ACC112 (cell line): ENCODE measurements at regions not wholly inside any gene's neighbourhood (a gene's known extent, or its start where the extent isn't known, plus 50 kb on each side); places are given as distances from the start of the nearest gene placed in this dataset.
A peak's percentile ranks its signal among the peaks of the same experiment; 100 is the strongest.

ENCODE experiments used
- H2AFZ ChIP-seq: fragments of 200-600 bp; sonication (generic); one replicate; pipeline ENCODE4 v1.6.0; 2017; ENCODE audit warnings: antibody characterized with exemption, low read length; ENCODE audit not compliant: unreplicated experiment
- H3K27ac ChIP-seq: fragments of 200-600 bp; sonication (generic); 2 replicates; pipeline ENCODE4 v1.5.1; 2014; ENCODE audit warnings: low read depth, mild to moderate bottlenecking, antibody characterized with exemption, low read length, moderate library complexity
- H3K27me3 ChIP-seq: fragments of 200-600 bp; sonication (generic); 2 replicates; pipeline ENCODE4 v1.6.1; 2014; ENCODE audit warnings: mild to moderate bottlenecking, antibody characterized with exemption, low read length, moderate library complexity, mixed read lengths; ENCODE audit not compliant: insufficient read depth
- H3K36me3 ChIP-seq: fragments of 200-600 bp; sonication (generic); 2 replicates; pipeline ENCODE4 v1.6.1; 2016; ENCODE audit warnings: mild to moderate bottlenecking, antibody characterized with exemption, low read length, moderate library complexity, mixed read lengths; ENCODE audit not compliant: insufficient read depth
- H3K4me1 ChIP-seq: fragments of 200-600 bp; sonication (generic); one replicate; pipeline ENCODE4 v1.6.1; 2016; ENCODE audit warnings: low read length, mixed read lengths; ENCODE audit not compliant: insufficient read depth, unreplicated experiment, control insufficient read depth
- H3K4me3 ChIP-seq: fragments of 200-600 bp; sonication (generic); 2 replicates; pipeline ENCODE4 v1.5.1; 2014; ENCODE audit warnings: mild to moderate bottlenecking, low read depth, low read length
- H3K79me2 ChIP-seq: fragments of 200-600 bp; sonication (generic); one replicate; pipeline ENCODE4 v1.6.0; 2016; ENCODE audit warnings: low read length; ENCODE audit not compliant: control insufficient read depth, unreplicated experiment, insufficient read depth

DNA sequence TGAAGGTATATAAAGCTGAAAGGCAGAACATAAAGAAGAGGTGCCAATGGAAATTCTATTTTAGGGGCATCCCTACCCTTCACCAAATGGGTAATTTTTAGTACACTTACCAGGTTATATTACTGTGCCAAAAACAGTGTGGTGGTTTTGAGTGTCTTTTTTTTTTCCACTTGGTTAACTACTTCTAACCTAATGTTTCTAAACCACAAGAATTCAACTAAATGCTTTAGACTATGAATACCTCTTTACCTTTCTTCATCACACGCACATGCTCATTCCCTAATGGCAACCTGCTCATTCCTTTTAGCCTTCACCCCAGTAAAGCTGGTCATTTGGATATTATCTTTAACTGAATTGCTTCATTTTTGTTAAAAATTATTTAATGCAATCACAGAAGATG, 215.6 kb downstream of the PIK3R1 start:
- Histone ChIP-seq H3K27me3 (no peaks in the 10 kb centered on the region), H3K27ac (no peak overlapping the region), H3K79me2 (no peaks in the 10 kb centered on the region), H2AFZ (no peak overlapping the region), H3K4me1 (peaks cover 23% of the 10 kb centered on the region), H3K36me3 (no peaks in the 10 kb centered on the region), H3K4me3 (no peak overlapping the region)

DNA sequence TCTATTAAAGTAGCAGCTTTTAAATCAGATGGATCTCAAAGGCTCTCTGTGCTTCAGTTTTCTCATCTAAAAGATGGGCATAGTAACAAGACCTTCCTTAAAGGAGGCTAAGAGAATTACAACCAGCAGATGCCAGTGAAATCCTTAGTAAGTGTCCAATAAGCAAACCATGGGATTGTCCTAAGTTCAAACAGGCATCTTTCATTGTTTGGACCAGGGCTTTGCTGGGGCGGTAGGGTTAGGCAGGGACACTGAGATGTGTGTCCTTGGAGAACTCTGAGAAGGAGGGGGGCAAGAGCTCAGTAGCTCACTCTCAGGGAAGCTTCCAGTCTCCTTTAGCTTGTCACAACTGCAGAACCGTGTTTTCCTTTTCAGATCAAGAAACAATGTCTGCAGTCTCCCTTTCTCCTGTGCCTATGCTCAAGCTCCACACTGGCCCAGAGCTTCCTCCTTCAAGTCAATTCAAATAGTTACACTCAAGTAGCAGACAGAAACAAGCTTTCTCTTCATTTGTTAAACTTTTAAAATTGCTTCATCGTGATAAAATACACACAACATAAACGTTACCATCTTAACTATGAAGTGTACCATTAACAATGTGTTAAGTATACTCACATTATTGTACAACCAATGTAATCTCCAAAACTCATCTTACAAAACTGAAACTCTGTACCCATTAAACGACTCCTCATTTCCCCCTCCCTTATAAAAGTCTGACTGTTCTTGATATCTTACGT, 216.2 kb downstream of the PIK3R1 start:
- H3K79me2 ChIP-seq, result no peaks in the 10 kb centered on the region
- no peaks in the 10 kb centered on the region for H3K27me3 ChIP-seq
- H3K4me3 ChIP-seq, result no peak overlapping the region
- H3K27ac ChIP-seq, result no peak overlapping the region
- H3K36me3 ChIP-seq, result no peaks in the 10 kb centered on the region
- H2AFZ ChIP-seq, result no peak overlapping the region
- peaks cover 23% of the 10 kb centered on the region for H3K4me1 ChIP-seq

DNA sequence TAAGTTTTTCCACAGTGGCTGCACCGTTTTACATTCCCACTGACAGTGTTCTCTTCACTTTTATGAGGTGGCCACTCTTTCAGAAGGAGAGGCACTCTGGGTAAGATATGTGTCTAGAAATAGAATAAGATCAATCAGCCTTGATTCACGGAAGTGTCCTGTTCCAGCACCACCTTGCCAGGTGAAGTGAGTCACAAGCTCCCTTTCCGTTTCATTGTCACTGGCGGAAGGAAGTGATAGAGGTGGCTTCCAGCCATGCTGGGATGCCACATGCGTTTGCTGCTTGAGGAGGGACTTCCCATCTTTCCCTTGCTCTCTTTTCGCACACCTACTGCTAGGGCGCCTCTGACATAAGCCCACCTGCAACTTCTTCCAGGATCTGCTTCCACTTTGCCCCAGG, 217.1 kb downstream of the PIK3R1 start:
- H3K4me1 ChIP-seq, result peaks cover 23% of the 10 kb centered on the region
- no peak overlapping the region for H3K27ac ChIP-seq

DNA sequence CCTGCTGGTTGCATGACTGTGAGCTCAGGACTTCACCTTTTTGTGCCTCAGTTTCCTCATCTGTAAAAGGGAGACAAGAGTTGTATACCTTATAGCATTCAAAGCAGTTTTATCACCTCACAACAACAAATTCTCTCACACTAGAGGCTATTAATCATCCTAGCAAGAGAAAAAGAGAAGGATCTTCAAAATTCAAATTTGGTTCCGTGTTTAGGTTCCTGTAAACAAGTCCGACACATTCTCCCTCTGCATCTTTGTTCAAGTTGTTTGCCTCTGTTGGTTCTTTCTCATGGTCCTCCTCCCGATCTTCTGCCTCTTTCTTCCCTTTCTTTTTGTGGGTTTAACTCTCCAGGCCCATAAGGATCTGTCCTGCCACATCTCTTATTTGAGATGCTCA, 218.0 kb downstream of the PIK3R1 start:
- H3K4me3 ChIP-seq, result no peak overlapping the region
- no peaks in the 10 kb centered on the region for H3K79me2 ChIP-seq
- no peaks in the 10 kb centered on the region for H3K27me3 ChIP-seq
- H2AFZ ChIP-seq, result peak overlapping the region; percentile 23
- no peaks in the 10 kb centered on the region for H3K36me3 ChIP-seq
- H3K27ac ChIP-seq, result peak overlapping the region; percentile 86
- peaks cover 23% of the 10 kb centered on the region for H3K4me1 ChIP-seq

More for the DNA sequence above, 217.1 kb downstream of the PIK3R1 start:
- Histone ChIP-seq H3K27me3 (no peaks in the 10 kb centered on the region), H3K79me2 (no peaks in the 10 kb centered on the region), H3K36me3 (no peaks in the 10 kb centered on the region), H3K4me3 (no peak overlapping the region), H2AFZ (no peak overlapping the region)

DNA sequence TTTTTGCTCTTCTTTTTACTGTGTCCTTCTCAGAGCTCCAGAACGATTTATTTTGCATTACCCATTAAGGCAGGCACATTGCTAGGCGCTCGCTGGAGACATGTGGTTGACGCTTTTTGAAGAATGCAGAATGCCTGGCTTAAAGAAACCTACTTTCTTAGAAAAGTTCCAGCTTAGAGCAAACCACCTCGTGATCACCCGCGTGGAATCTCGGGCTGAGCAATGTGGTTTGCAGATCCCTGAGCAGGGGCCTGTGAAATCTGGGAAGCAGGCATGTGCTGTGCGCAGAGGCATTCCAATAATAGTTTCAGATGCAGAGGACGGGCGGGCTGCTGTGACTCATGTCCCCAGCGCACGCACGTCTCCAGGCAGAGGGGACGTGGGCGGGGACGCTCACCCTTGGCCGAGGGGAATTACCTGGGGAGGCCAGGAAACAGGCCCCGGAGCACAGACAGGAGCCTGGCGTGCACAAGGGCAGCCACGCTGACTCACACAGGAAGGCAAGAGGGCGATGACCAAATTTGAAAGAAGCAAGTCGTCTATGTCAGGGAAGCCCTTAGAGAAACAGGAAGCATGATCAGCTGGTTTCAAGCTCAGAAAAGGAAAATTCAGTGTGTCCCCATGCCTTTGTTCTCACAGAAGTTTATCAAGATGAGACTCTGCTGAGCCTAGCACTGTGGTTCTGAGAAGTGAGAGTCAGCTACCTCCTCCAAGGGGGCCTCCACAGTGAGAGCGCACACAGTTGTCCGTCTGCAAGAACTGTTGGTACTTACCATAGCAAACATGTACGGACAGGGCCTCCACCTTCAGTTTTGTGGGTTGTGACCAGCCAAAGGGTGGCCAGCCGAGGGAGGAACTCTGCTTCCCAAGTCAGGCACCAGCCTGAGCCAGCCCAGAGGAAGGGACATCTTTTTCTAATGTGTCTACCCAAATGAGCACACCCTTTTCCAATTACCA, 218.6 kb downstream of the PIK3R1 start:
- Histone ChIP-seq H3K36me3 (no peaks in the 10 kb centered on the region), H3K4me1 (peaks cover 23% of the 10 kb centered on the region), H3K27ac (peak overlapping the region; percentile 86), H2AFZ (peak overlapping the region; percentile 83), H3K27me3 (no peaks in the 10 kb centered on the region), H3K79me2 (no peaks in the 10 kb centered on the region), H3K4me3 (0 out of 2 replicates have a peak overlapping the region, but pooled peaks have one; percentile 18)

DNA sequence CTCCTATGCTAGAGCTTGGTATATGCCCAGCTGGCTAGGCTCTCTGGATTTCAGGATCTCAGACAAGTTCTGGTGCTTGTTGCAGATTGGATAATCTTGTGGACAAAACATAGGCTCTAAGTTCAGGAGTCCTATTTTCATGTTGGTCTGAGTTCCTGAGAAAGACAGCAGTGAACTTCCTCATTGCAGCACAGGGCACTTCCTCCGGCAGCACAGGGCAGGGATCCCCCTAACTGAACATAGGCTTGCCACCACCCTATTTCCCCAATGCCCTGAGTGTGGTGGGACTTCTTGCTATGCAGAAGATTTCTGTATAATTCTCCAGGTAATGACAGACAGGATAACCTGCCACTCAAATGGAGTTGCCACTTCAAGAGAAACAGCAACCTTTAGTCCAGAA, 220.1 kb downstream of the PIK3R1 start:
- Histone ChIP-seq H2AFZ (no peak overlapping the region), H3K4me1 (peaks cover 23% of the 10 kb centered on the region), H3K27me3 (no peaks in the 10 kb centered on the region)

DNA sequence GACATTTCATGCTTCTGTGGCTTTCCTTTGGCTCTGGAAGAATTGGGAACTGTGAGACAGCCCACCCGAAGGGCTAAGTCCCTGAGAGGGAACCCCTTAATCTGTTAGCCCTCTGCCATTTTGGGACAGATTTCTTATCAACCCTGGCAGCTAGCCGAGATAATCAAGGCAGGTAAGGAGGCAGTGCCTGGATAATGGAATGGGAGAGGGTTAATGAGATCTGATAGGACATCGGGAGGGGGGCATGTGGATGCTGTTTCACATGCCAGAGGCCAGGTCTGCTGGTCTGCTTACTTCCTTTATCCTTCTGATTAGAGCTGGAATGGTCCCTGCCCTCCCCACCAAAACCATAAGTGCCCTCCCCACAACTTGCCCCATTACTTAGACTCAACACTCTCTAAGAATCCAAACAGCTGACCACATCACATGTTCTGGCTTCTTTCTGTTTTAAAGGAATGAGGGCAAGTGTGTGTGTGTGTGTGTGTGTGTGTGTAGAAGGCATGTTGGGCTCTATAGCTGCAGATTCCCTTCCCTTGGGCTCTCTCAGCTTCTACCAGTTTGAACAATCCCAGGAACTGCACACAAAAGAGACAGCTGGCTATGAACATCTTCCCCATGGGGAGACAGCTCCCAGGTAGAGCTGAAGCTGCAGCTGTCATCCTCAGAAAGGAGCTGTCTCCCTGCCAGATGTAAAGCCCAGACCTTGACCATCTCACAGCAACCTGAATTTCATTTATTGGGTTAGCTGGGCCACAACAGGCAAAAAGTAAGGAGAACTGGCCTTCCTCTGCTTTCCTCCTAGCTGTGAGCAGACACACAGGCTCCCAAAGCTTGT, 221.3 kb downstream of the PIK3R1 start:
- H3K79me2 ChIP-seq, result no peaks in the 10 kb centered on the region
- peaks cover 23% of the 10 kb centered on the region for H3K4me1 ChIP-seq
- no peak overlapping the region for H2AFZ ChIP-seq
- H3K27me3 ChIP-seq, result no peaks in the 10 kb centered on the region
- no peak overlapping the region for H3K27ac ChIP-seq
- H3K36me3 ChIP-seq, result no peaks in the 10 kb centered on the region
- H3K4me3 ChIP-seq, result no peak overlapping the region

More for the DNA sequence above, 220.1 kb downstream of the PIK3R1 start:
- H3K79me2 ChIP-seq, result no peaks in the 10 kb centered on the region
- no peak overlapping the region for H3K27ac ChIP-seq
- H3K4me3 ChIP-seq, result no peak overlapping the region
- H3K36me3 ChIP-seq, result no peaks in the 10 kb centered on the region

DNA sequence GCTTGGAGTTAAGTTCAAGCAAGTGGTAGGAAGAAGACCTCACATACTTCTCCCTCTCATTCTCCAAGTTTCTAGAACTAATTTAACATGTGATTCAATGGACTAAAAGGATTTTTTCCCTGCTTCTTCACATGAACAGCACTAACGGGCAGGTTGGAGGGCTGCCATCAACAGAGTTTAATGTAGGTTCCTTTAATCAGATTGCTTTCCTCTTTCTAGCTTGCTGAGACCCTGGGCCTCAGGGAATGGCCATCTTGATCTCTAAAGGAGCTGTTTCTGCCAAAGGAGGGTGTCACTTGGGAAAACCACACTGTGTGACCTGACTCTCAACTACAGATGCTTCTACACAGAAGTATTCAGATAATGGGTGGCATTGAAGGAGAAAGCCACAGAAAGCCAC, 223.3 kb downstream of the PIK3R1 start:
- Histone ChIP-seq H3K4me1 (peaks cover 19% of the 10 kb centered on the region), H3K27ac (no peak overlapping the region), H2AFZ (no peak overlapping the region), H3K4me3 (no peak overlapping the region), H3K36me3 (no peaks in the 10 kb centered on the region), H3K27me3 (no peaks in the 10 kb centered on the region), H3K79me2 (no peaks in the 10 kb centered on the region)

DNA sequence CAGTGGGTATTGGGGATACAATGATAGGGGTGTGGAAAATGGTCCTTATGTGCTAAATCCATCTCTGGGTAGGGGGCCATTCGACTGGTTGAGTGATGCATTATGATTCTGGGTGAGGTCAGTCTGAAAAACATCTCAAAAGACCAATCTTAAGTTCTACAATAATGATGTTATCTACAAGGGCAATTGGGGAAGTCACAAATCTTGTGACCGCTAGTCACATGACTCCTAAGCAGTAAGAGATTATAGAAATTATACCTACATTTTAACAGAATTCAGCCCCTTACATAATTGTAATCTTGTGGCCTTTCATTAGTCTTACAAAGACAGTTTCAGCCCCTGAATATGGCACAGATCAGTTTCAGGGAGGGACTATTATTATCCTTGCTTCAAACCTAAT, 224.7 kb downstream of the PIK3R1 start:
- no peak overlapping the region for H2AFZ ChIP-seq
- H3K4me1 ChIP-seq, result peaks cover 18% of the 10 kb centered on the region
- no peaks in the 10 kb centered on the region for H3K79me2 ChIP-seq
- H3K27me3 ChIP-seq, result no peaks in the 10 kb centered on the region
- no peak overlapping the region for H3K4me3 ChIP-seq
- H3K27ac ChIP-seq, result no peak overlapping the region
- H3K36me3 ChIP-seq, result no peaks in the 10 kb centered on the region

DNA sequence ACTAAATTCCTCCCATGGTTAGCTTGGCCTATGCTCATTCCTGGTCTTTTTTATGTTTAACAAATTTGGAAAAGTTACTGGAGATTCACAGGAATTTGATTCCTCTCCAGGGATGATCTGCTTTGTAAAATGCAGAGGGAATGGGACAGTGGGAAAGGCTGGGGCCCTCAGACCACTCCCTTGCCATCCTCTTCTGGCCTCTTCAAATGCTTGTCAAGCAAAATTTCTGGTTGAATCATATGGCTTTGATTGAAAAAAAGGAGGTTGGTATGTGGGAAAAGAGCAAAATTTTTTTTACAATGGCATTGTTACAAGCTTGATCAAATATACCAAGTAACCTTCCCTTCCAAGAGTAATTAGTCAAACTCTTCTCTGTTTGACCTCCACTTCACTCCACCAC, 225.1 kb downstream of the PIK3R1 start:
- H3K79me2 ChIP-seq, result no peaks in the 10 kb centered on the region
- no peak overlapping the region for H2AFZ ChIP-seq
- H3K27me3 ChIP-seq, result no peaks in the 10 kb centered on the region
- peaks cover 16% of the 10 kb centered on the region for H3K4me1 ChIP-seq
- no peak overlapping the region for H3K4me3 ChIP-seq
- H3K27ac ChIP-seq, result no peak overlapping the region
- no peaks in the 10 kb centered on the region for H3K36me3 ChIP-seq
